ENCODE measurements at regions not wholly inside any gene's neighbourhood (a gene's known extent, or its start where the extent isn't known, plus 50 kb on each side); places are given as distances from the start of the nearest gene placed in this dataset.

DNA sequence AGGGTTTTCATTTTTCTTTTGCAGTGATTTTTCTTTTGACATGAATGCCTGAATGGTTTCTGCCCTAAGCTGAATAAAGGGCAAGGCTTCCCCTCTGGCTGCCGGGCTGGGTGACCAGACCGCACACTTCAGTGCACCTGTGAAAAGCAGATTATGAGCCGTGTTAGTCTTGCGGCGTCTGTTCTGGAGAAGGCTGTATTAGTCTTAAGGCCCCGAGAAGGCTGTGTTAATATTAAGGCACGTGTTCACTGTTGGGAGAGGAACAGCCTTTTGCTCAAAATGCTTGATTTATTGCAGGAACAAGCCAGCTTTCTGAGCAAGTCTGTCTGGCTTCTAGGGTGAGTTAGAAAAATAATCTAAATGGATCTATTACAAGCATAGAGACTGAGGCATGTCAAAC, 54.7 kb upstream of the DNAH14 start:
- Histone ChIP-seq H3K9me3 (no peaks in the 10 kb centered on the region), H3K27me3 (no peaks in the 10 kb centered on the region), H3K4me3 (no peak overlapping the region), H3K27ac (no peak overlapping the region), H3K4me1 (no peaks in the 10 kb centered on the region), H3K36me3 (no peaks in the 10 kb centered on the region)
- intact Hi-C loops (cut with DNase I), result no loop called here
- TF ChIP-seq, protein P1, sequence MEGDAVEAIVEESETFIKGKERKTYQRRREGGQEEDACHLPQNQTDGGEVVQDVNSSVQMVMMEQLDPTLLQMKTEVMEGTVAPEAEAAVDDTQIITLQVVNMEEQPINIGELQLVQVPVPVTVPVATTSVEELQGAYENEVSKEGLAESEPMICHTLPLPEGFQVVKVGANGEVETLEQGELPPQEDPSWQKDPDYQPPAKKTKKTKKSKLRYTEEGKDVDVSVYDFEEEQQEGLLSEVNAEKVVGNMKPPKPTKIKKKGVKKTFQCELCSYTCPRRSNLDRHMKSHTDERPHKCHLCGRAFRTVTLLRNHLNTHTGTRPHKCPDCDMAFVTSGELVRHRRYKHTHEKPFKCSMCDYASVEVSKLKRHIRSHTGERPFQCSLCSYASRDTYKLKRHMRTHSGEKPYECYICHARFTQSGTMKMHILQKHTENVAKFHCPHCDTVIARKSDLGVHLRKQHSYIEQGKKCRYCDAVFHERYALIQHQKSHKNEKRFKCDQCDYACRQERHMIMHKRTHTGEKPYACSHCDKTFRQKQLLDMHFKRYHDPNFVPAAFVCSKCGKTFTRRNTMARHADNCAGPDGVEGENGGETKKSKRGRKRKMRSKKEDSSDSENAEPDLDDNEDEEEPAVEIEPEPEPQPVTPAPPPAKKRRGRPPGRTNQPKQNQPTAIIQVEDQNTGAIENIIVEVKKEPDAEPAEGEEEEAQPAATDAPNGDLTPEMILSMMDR (IDR thresholded peaks at IDR 0.05), result no peak
- peak; percentile 24 for ATAC-seq
- no peak for DNase-seq

DNA sequence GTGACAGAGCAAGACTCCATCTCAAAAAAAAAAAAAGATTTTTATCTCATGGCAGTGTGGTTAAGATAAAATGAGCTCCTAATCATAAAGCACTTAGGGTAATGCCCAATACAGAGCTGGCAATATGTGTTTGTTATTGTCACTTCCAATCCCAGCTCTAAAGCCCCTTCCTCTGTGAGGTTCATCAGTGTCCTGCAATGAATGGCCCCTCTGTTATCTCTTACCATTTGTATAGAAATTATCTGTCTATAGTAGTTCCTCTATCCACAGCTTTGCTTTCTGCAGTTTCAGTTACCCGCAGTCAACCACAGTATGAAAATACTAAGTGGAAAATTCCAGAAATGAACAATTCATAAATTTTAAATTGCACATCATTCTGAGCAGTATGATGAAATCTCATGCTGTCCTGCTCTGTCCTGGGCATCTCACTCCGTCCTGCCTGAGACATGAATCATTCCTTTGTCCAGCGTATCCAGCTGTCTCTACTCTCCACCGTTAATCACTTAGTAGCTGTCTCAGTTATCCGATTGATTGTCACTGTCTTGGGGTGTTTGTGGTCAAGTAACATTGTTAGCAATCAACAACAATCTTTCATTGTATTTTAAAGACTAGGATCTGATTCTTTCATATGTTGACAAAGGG, 50.2 kb upstream of the DNAH14 start:
- H3K4me3 ChIP-seq, result no peak overlapping the region
- no peaks in the 10 kb centered on the region for H3K27me3 ChIP-seq
- ATAC-seq, result peak; percentile 44
- intact Hi-C loops (cut with DNase I), result no loop called here
- H3K4me1 ChIP-seq, result no peaks in the 10 kb centered on the region
- no peaks in the 10 kb centered on the region for H3K36me3 ChIP-seq
- no peak for DNase-seq
- H3K27ac ChIP-seq, result no peak overlapping the region
- TF ChIP-seq, protein P1 (IDR thresholded peaks at IDR 0.05), result no peak
- H3K9me3 ChIP-seq, result no peaks in the 10 kb centered on the region

Data from upper lobe of right lung (tissue), 1 donor.